WTC11 (cell line): ENCODE measurements at regions not wholly inside any gene's neighbourhood (a gene's known extent, or its start where the extent isn't known, plus 50 kb on each side); places are given as distances from the start of the nearest gene placed in this dataset.
"Not testable (repeated sequence)": the region's sequence is repeated elsewhere in the genome, so short reads cannot be mapped to it uniquely, and the experiment has no call there.

Experiments used
- ATAC-seq: fragments of 200-7000 bp; cut with Tn5 transposase; 2 replicates; pipeline ENCODE4 v1.10.0; 2021; ENCODE audit warnings: mild to moderate bottlenecking, moderate library complexity
- CTCF ChIA-PET: fragments of 300-600 bp; sonication (Branson Sonifier 250); formaldehyde crosslinking; loops from one replicate; lab custom pipeline; 2021; ENCODE audit warnings: antibody characterized with exemption; lab: Charles Lee
- POLR2A ChIA-PET: fragments of 350-600 bp; sonication (Branson Sonifier 250); formaldehyde crosslinking; loops from one replicate; lab custom pipeline; 2021; ENCODE audit warnings: antibody characterized with exemption; lab: Charles Lee
- DNase-seq: peaks from one replicate; pipeline ENCODE4 v3.0.0; 2021; ENCODE audit warnings: low spot score
- H3K27ac Mint-ChIP-seq: 2 replicates; pipeline ENCODE4 v1.8.0; 2021; ENCODE audit warnings: mixed read lengths
- H3K27me3 Mint-ChIP-seq: 2 replicates; pipeline ENCODE4 v1.8.0; 2021; ENCODE audit warnings: low read depth, mild to moderate bottlenecking, moderate library complexity, mixed read lengths
- H3K36me3 Mint-ChIP-seq: 2 replicates; pipeline ENCODE4 v1.8.0; 2021; ENCODE audit warnings: mixed read lengths
- H3K4me1 Mint-ChIP-seq: 2 replicates; pipeline ENCODE4 v1.8.0; 2022; ENCODE audit warnings: mixed read lengths
- H3K4me3 Mint-ChIP-seq: 2 replicates; pipeline ENCODE4 v1.8.0; 2021; ENCODE audit warnings: mild to moderate bottlenecking, moderate library complexity, mixed read lengths
- H3K9me3 Mint-ChIP-seq: 2 replicates; pipeline ENCODE4 v1.8.0; 2021; ENCODE audit warnings: mixed read lengths
- AR ChIP-seq: fragments of 250-450 bp; sonication (Bioruptor Pico); IDR thresholded peaks from 2 replicates; pipeline ENCODE4 v1.9.0; 2021; ENCODE audit warnings: mild to moderate bottlenecking
- FOXK1 ChIP-seq: sonication (generic); formaldehyde crosslinking; IDR thresholded peaks from 2 replicates; pipeline ENCODE4 v1.8.0; 2022; ENCODE audit warnings: mild to moderate bottlenecking, moderate library complexity, missing genetic modification reagents
- NR3C1 ChIP-seq: sonication (generic); formaldehyde crosslinking; conservative IDR thresholded peaks from 2 replicates; pipeline ENCODE4 v1.8.1; 2023; ENCODE audit warnings: low read depth, mild to moderate bottlenecking, missing genetic modification reagents
- RORB ChIP-seq: fragments of 250-450 bp; sonication (Bioruptor Pico); IDR thresholded peaks from 2 replicates; pipeline ENCODE4 v1.9.0; 2021; ENCODE audit warnings: mild to moderate bottlenecking
- SP1 ChIP-seq: sonication (generic); formaldehyde crosslinking; conservative IDR thresholded peaks from 2 replicates; pipeline ENCODE4 v1.8.1; 2022; ENCODE audit warnings: missing genetic modification reagents
- TP53 ChIP-seq: sonication (generic); formaldehyde crosslinking; IDR thresholded peaks from 2 replicates; pipeline ENCODE4 v1.8.1; 2023; ENCODE audit warnings: mild to moderate bottlenecking, missing genetic modification reagents
- ZNF219 ChIP-seq: sonication (generic); formaldehyde crosslinking; IDR thresholded peaks from 2 replicates; pipeline ENCODE4 v1.8.0; 2023; ENCODE audit warnings: missing genetic modification reagents, mild to moderate bottlenecking, borderline replicate concordance
- ZNF396 ChIP-seq: fragments of 250-450 bp; sonication (Bioruptor Pico); IDR thresholded peaks from 2 replicates; pipeline ENCODE4 v1.8.0; 2021; ENCODE audit warnings: mild to moderate bottlenecking, moderate library complexity, borderline replicate concordance
- ZNF512 ChIP-seq: sonication (generic); formaldehyde crosslinking; IDR thresholded peaks from 2 replicates; pipeline ENCODE4 v1.8.1; 2022; ENCODE audit warnings: missing genetic modification reagents, borderline replicate concordance
- TF ChIP-seq, protein P1 (sequence below): fragments of 250-450 bp; sonication (Bioruptor Pico); conservative IDR thresholded peaks from 2 replicates; pipeline ENCODE4 v1.9.0; 2021; ENCODE audit warnings: mild to moderate bottlenecking
- TF ChIP-seq, protein P2 (sequence below): fragments of 250-450 bp; sonication (Bioruptor Pico); IDR thresholded peaks from 2 replicates; pipeline ENCODE4 v1.9.0; 2021; ENCODE audit warnings: moderate library complexity, mild to moderate bottlenecking, inconsistent platforms, borderline replicate concordance
- TF ChIP-seq, protein P3 (sequence below): fragments of 250-450 bp; sonication (Bioruptor Pico); IDR thresholded peaks from 2 replicates; pipeline ENCODE4 v1.9.0; 2021; ENCODE audit warnings: mild to moderate bottlenecking

DNA sequence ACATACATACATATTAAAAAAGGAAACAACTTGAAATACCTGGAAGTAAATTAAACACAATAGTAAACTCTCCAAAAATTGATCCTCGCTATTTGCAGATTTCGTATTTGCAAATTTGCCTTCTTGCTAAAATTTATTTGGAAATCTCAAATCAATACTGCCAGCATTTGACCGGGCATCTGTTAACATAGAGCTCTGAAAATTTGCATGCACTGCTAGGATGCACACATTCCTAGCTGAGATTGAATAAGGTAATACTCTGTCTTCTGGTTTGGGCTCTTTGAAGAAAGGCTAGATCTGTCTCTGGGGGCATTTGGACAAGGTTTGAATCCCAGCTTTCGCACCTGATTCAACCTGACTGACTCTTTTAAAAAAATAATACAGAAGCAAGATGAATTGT lies 729.1 kb upstream of the MGAT4C start:
- no peaks in the 10 kb centered on the region for H3K36me3 Mint-ChIP-seq
- H3K4me3 Mint-ChIP-seq = no peak overlapping the region
- TF ChIP-seq ZNF219 (CRISPR knock-in tag) (no peak), TP53 (no peak), ZNF396 (CRISPR knock-in tag) (no peak), RORB (CRISPR knock-in tag) (no peak), SP1 (CRISPR knock-in tag) (no peak), FOXK1 (CRISPR knock-in tag) (no peak), NR3C1 (CRISPR knock-in tag) (no peak), AR (CRISPR knock-in tag) (no peak)
- TF ChIP-seq, protein P1, sequence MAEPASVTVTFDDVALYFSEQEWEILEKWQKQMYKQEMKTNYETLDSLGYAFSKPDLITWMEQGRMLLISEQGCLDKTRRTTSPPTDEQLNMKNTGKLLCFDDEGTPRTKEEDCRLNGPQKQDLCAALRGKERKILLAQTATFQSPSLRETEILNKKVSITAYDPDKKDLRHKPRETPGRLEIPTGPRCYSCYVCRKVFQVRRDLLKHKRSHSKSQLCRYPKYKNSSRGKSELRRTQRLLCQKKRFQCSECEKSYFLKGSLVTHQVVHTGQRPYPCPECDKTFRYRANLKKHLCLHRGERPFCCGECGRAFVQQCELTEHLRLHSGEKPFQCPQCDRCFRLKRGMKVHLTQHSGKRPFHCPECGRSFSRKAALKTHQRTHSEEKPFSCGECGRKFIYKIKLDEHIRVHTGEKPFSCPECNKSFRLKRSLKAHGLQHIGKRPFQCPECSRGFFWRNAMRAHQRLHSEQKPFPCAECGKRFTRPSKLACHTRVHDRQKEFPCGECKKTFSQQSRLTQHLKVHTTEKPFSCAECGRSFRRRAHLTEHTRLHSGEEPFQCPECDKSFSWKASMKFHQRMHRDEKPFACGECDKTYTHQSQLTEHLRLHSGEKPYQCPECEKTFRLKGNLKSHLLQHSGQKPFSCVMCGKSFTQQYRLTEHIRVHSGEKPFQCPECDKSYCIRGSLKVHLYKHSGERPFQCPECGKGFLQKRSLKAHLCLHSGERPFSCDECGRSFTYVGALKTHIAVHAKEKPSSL (CRISPR knock-in tag) = no peak
- TF ChIP-seq, protein P2, sequence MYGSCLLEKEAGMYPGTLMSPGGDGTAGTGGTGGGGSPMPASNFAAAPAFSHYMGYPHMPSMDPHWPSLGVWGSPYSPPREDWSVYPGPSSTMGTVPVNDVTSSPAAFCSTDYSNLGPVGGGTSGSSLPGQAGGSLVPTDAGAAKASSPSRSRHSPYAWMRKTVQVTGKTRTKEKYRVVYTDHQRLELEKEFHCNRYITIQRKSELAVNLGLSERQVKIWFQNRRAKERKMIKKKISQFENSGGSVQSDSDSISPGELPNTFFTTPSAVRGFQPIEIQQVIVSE = no peak
- H3K27ac Mint-ChIP-seq = no peak overlapping the region
- DNase-seq (no peak), ATAC-seq (no peak)
- H3K9me3 Mint-ChIP-seq = no peaks in the 10 kb centered on the region
- ChIA-PET POLR2A (no interaction called here), CTCF (no interaction called here)
- H3K4me1 Mint-ChIP-seq = no peaks in the 10 kb centered on the region
- H3K27me3 Mint-ChIP-seq = no peaks in the 10 kb centered on the region

DNA sequence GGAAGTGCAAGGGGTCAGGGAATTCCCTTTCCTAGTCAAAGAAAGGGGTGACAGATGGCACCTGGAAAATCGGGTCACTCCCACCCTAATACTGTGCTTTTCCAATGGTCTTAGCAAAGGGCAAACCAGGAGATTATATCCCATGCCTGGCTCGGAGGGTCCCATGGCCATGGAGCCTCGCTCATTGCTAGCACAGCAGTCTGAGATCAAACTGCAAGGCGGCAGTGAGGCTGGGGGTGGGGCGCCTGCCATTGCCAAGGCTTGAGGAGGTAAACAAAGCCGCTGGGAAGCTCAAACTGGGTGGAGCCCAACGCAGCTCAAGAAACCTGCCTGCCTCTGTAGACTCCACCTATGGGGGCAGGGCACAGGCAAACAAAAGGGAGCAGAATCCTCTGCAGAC lies 714.4 kb upstream of the MGAT4C start:
- H3K4me1 Mint-ChIP-seq, CTCF ChIA-PET, DNase-seq, POLR2A ChIA-PET, H3K27ac Mint-ChIP-seq, H3K4me3 Mint-ChIP-seq, ATAC-seq, H3K27me3 Mint-ChIP-seq: not testable (repeated sequence)
- Mint-ChIP-seq H3K9me3 (peaks cover 65% of the 10 kb centered on the region), H3K36me3 (peaks cover 55% of the 10 kb centered on the region)

- no peaks in the 10 kb centered on the region for H3K27me3 Mint-ChIP-seq
- no peak overlapping the region for H3K4me3 Mint-ChIP-seq
- CTCF ChIA-PET = no interaction called here
- H3K27ac Mint-ChIP-seq = no peak overlapping the region
- DNase-seq (no peak), ATAC-seq (no peak)
- peaks cover 2% of the 10 kb centered on the region for H3K36me3 Mint-ChIP-seq
- POLR2A ChIA-PET = no interaction called here
- peaks cover 30% of the 10 kb centered on the region for H3K9me3 Mint-ChIP-seq
- peaks cover 3% of the 10 kb centered on the region for H3K4me1 Mint-ChIP-seq
- TF ChIP-seq ZNF512 = no peak
- TF ChIP-seq, protein P3, sequence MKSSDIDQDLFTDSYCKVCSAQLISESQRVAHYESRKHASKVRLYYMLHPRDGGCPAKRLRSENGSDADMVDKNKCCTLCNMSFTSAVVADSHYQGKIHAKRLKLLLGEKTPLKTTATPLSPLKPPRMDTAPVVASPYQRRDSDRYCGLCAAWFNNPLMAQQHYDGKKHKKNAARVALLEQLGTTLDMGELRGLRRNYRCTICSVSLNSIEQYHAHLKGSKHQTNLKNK (CRISPR knock-in tag) = no peak
- TF ChIP-seq, all 79 proteins: peak for 0
These were observed 703.7 kb upstream of the MGAT4C start for GRCh38 chr12:86959766-86960458.
